ENCODE measurements at regions not wholly inside any gene's neighbourhood (a gene's known extent, or its start where the extent isn't known, plus 50 kb on each side); places are given as distances from the start of the nearest gene placed in this dataset.

GRCh38 chr6:92635553-92636153, 783.7 kb downstream of the EPHA7 start:
- no peak overlapping the region for H2AK5ac ChIP-seq (ENCODE audit: insufficient read length, low read length)
- no peaks in the 10 kb centered on the region for H3K9me3 ChIP-seq (ENCODE audit: control insufficient read depth, low read depth, low read length)
- H3T11ph ChIP-seq (ENCODE audit: low read length): no peak overlapping the region
- H3K36me3 Mint-ChIP-seq (ENCODE audit: insufficient read depth in 1 of 3, low read depth in 3 of 3): no peaks in the 10 kb centered on the region
- H2BK15ac ChIP-seq (ENCODE audit: low read depth, low read length): no peak overlapping the region
- no peak overlapping the region for H3K56ac ChIP-seq (ENCODE audit: insufficient read length, low read depth, low read length)
- H3K18ac ChIP-seq (ENCODE audit: insufficient read length, low read depth, low read length): no peak overlapping the region
- no peaks in the 10 kb centered on the region for H3K27me3 ChIP-seq (ENCODE audit: insufficient read depth, low read length)
- no peaks in the 10 kb centered on the region for H3K4me1 ChIP-seq (ENCODE audit: insufficient read depth, low read length)
- H3K79me2 ChIP-seq (ENCODE audit: insufficient read depth, low read length): no peaks in the 10 kb centered on the region
- no peaks in the 10 kb centered on the region; a peak in 1 of 5 replicates for H3K9me3 Mint-ChIP-seq
- H3K27me3 Mint-ChIP-seq (ENCODE audit: low read depth): no peaks in the 10 kb centered on the region
- no CpG with 5 or more reads among the region's 3 CpGs for WGBS (ENCODE audit: extremely low coverage, insufficient read length, low lambda C conversion rate)
- no peak overlapping the region for H4K5ac ChIP-seq (ENCODE audit: insufficient read length, low read depth, low read length)
- no peak overlapping the region for H2BK5ac ChIP-seq (ENCODE audit: insufficient read length, low read length)
- H3K4me1 Mint-ChIP-seq: no peaks in the 10 kb centered on the region
- DNase-seq: no peak
- no peaks in the 10 kb centered on the region for H4K20me1 ChIP-seq (ENCODE audit: control insufficient read depth, insufficient read depth, insufficient read length)
- H3K27ac ChIP-seq (ENCODE audit: insufficient read length, low read depth, low read length): no peak overlapping the region
- no peak for TF ChIP-seq CTCF (conservative IDR thresholded peaks at IDR 0.05)
- no peak overlapping the region for H4K91ac ChIP-seq (ENCODE audit: insufficient read length, low read depth, low read length)
- no peak overlapping the region for H3K4me2 ChIP-seq (ENCODE audit: insufficient read depth, insufficient read length, low read length)
- no peak overlapping the region for H2AFZ ChIP-seq (ENCODE audit: low read length)
- H4K8ac ChIP-seq (replicated peaks; ENCODE audit: insufficient read length, low read depth, low read length): no peak overlapping the region
- H3K9ac ChIP-seq (ENCODE audit: extremely low read depth, insufficient read length, low read length): no peak overlapping the region
- H3K4me3 Mint-ChIP-seq: no peak overlapping the region
- H3K23ac ChIP-seq (ENCODE audit: insufficient read length, low read depth, low read length): no peak overlapping the region
- H3K79me1 ChIP-seq (ENCODE audit: insufficient read depth, low read depth, low read length, poor library complexity, severe bottlenecking): no peaks in the 10 kb centered on the region
- no peak overlapping the region for H2BK20ac ChIP-seq (ENCODE audit: low read depth, low read length, poor library complexity, severe bottlenecking)
- H3K14ac ChIP-seq (ENCODE audit: insufficient read depth, low read length): no peak overlapping the region
- no peak overlapping the region for H3K27ac Mint-ChIP-seq
- no peak overlapping the region for H2BK12ac ChIP-seq (ENCODE audit: insufficient read length, low read depth, low read length)
- no peak overlapping the region for H3K4ac ChIP-seq (ENCODE audit: low read depth, low read length)
- H3K23me2 ChIP-seq (ENCODE audit: insufficient read length, low read depth, low read length, poor library complexity, severe bottlenecking): no peaks in the 10 kb centered on the region
- H2BK120ac ChIP-seq (ENCODE audit: low read depth, low read length, poor library complexity, severe bottlenecking): no peak overlapping the region

Data from H9 (cell line).